Effector memory CD4-positive, alpha-beta T cell (primary cell): ENCODE measurements at regions not wholly inside any gene's neighbourhood (a gene's known extent, or its start where the extent isn't known, plus 50 kb on each side); places are given as distances from the start of the nearest gene placed in this dataset.

Source experiments
- DNase-seq, 3 donors: peaks; one replicate each; pipeline ENCODE4 v3.0.0-alpha.2; 2020
- H3K27ac ChIP-seq: 2 replicates; pipeline ENCODE4 v1.7.0; 2013; ENCODE audit warnings: mild to moderate bottlenecking, low read length, moderate library complexity; ENCODE audit not compliant: insufficient read depth, poor library complexity, severe bottlenecking
- H3K27me3 ChIP-seq: replicated peaks from 2 replicates; pipeline ENCODE4 v1.7.0; 2013; ENCODE audit warnings: mild to moderate bottlenecking, low read length; ENCODE audit not compliant: insufficient read depth, control insufficient read depth, poor library complexity, severe bottlenecking
- H3K36me3 ChIP-seq: 2 replicates; pipeline ENCODE4 v1.7.0; 2013; ENCODE audit warnings: mild to moderate bottlenecking, low read length, moderate library complexity; ENCODE audit not compliant: control insufficient read depth, insufficient read depth
- H3K4me1 ChIP-seq: 2 replicates; pipeline ENCODE4 v1.7.0; 2013; ENCODE audit warnings: low read length, mild to moderate bottlenecking; ENCODE audit not compliant: control insufficient read depth, insufficient read depth, poor library complexity, severe bottlenecking
- H3K4me3 ChIP-seq: 2 replicates; pipeline ENCODE4 v1.7.0; 2013; ENCODE audit warnings: low read length, low read depth, mild to moderate bottlenecking; ENCODE audit not compliant: insufficient read depth, poor library complexity, severe bottlenecking
- H3K9me3 ChIP-seq: 2 replicates; pipeline ENCODE4 v1.7.0; 2013; ENCODE audit warnings: mild to moderate bottlenecking, low read length, moderate library complexity; ENCODE audit not compliant: control insufficient read depth

GRCh38 chr4:180937083-180937482 lies 1306.1 kb upstream of the TENM3 start:
- Histone ChIP-seq H3K4me3 (no peak overlapping the region), H3K9me3 (no peaks in the 10 kb centered on the region), H3K4me1 (no peaks in the 10 kb centered on the region), H3K36me3 (no peaks in the 10 kb centered on the region), H3K27me3 (no peaks in the 10 kb centered on the region), H3K27ac (no peak overlapping the region)
- DNase-seq, result no peak

DNA sequence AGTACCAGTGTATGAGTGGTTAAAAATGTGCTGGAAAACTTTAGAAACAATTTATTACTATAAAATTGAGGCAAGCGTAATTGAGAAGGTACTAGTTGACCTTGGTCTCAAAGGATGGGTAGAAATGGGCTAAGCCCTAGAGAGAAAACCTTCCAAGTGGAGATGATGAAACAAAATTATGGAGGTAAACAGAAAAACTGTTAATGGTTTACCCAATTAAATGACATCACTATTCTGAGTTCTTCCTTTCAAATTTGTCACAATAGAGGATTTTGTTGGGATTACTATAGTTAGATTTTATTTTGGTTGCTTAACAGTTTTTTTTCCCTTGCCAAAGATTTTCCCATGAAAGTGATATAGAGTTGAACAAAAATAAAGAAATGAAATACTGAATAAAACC lies 1302.5 kb upstream of the TENM3 start:
- Histone ChIP-seq H3K4me1 (no peaks in the 10 kb centered on the region), H3K27ac (no peak overlapping the region), H3K9me3 (no peaks in the 10 kb centered on the region), H3K36me3 (no peaks in the 10 kb centered on the region), H3K4me3 (no peak overlapping the region), H3K27me3 (no peaks in the 10 kb centered on the region)
- DNase-seq, result no peak

GRCh38 chr4:180942367-180942916 lies 1300.8 kb upstream of the TENM3 start:
- no peaks in the 10 kb centered on the region for H3K9me3 ChIP-seq
- DNase-seq, result no peak
- H3K4me1 ChIP-seq, result no peaks in the 10 kb centered on the region
- H3K27ac ChIP-seq, result no peak overlapping the region
- no peaks in the 10 kb centered on the region for H3K36me3 ChIP-seq
- H3K27me3 ChIP-seq, result no peaks in the 10 kb centered on the region
- H3K4me3 ChIP-seq, result no peak overlapping the region

DNA sequence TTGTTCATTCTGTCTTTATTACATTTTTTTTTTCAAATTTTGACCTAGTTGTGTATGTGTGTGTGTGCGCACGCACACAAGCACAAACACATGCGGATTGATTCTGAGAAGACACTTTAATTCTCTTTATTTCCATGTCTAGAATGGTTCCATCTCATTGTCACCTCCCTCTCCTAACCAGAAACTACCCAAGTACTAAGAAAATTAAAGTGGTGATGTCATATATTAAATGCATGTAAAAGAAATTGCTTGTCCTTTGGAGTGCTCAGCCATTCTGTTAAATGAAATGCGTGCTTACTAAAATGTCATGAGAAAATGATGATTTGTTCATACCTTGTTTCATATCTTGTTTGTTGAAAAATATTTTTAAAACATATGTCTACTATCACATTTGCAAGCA lies 1297.0 kb upstream of the TENM3 start:
- Histone ChIP-seq H3K27ac (no peak overlapping the region), H3K4me3 (no peak overlapping the region), H3K27me3 (no peaks in the 10 kb centered on the region), H3K9me3 (no peaks in the 10 kb centered on the region), H3K36me3 (no peaks in the 10 kb centered on the region), H3K4me1 (no peaks in the 10 kb centered on the region)
- no peak for DNase-seq

DNA sequence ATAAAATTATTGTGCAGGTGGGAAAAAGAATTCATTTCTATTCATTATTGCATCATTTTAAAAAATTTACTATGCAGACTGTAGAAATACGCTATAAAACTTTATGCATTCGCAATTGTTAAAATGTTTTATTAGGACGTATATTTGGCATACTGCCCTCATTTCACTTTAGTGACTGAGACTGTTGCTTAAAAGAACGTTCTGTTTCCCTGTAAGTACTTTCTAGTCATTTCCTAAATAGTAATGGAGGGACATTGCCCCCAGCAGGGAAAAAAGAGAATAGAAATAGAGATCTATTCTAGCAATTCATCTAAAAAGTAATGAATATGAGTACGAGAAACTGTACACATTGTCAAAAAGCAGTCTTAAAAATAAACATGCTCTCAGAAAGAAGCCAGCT lies 1295.8 kb upstream of the TENM3 start:
- DNase-seq, result no peak
- H3K27me3 ChIP-seq, result no peaks in the 10 kb centered on the region
- H3K4me3 ChIP-seq, result no peak overlapping the region
- H3K9me3 ChIP-seq, result no peaks in the 10 kb centered on the region
- H3K27ac ChIP-seq, result no peak overlapping the region
- no peaks in the 10 kb centered on the region for H3K4me1 ChIP-seq
- H3K36me3 ChIP-seq, result no peaks in the 10 kb centered on the region

GRCh38 chr4:180949424-180950213 lies 1293.6 kb upstream of the TENM3 start:
- Histone ChIP-seq H3K4me3 (no peak overlapping the region), H3K36me3 (no peaks in the 10 kb centered on the region), H3K27me3 (no peaks in the 10 kb centered on the region), H3K27ac (no peak overlapping the region), H3K9me3 (no peaks in the 10 kb centered on the region), H3K4me1 (no peaks in the 10 kb centered on the region)
- no peak for DNase-seq

GRCh38 chr4:180950377-180950776 lies 1292.8 kb upstream of the TENM3 start:
- Histone ChIP-seq H3K27me3 (no peaks in the 10 kb centered on the region), H3K4me3 (no peak overlapping the region), H3K4me1 (no peaks in the 10 kb centered on the region), H3K9me3 (no peaks in the 10 kb centered on the region), H3K36me3 (no peaks in the 10 kb centered on the region), H3K27ac (no peak overlapping the region)
- no peak for DNase-seq

GRCh38 chr4:180951312-180951711 lies 1291.9 kb upstream of the TENM3 start:
- no peaks in the 10 kb centered on the region for H3K27me3 ChIP-seq
- H3K4me1 ChIP-seq, result no peaks in the 10 kb centered on the region
- no peak overlapping the region for H3K27ac ChIP-seq
- H3K4me3 ChIP-seq, result no peak overlapping the region
- DNase-seq, result no peak
- H3K36me3 ChIP-seq, result no peaks in the 10 kb centered on the region
- H3K9me3 ChIP-seq, result no peaks in the 10 kb centered on the region

DNA sequence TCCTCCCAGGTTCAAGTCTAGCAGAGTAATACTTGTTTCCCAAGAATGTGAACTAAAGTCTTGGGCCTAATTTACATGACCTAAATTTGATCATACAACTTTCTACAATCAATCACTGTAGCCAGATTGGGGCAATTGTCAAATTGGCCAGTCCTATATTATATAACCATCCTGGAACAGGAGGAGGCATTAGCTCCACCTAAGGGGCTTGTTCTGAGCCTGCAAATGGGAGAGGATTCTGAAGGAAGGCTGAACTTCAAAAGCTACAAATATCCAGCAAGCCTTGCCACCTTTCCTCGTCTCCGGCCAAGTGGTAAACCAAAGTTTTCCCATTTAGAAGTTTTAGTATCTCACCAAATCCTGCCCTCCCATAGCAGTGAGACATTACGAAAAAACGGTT lies 1289.6 kb upstream of the TENM3 start:
- no peak for DNase-seq

DNA sequence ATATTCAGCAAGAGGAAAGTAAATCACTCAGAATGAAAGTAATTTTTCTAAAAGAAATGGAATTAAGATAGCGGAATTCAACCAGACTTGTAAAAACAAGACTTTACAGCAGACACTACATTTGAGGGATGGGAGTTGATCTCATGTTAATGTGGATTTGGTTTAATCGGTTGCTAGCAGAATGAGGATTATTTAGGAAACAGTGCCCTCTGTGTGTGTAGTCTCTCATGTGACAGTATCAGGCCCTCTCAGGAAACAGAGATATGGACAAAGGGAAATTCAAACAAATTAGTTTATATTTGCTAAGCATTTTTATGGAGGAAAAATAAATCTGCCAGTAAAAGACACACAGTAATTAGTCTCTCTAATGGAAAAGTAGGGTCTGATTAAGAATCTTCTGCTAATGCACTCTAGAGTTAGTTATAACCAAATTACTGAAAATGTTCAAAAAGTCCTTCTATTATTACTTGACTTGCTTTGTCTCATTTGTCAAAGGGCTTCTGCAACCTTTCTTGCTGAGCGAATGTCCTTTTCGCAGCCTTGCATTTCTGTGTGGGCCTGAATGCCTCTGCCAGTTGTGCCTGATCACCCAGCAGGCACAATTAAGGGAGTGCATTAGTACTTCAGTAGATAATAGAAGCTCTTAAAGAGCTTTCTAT lies 1282.3 kb upstream of the TENM3 start:
- Histone ChIP-seq H3K36me3 (no peaks in the 10 kb centered on the region), H3K4me1 (no peaks in the 10 kb centered on the region), H3K27me3 (no peaks in the 10 kb centered on the region), H3K27ac (no peak overlapping the region), H3K4me3 (no peak overlapping the region), H3K9me3 (no peaks in the 10 kb centered on the region)
- no peak for DNase-seq

More for the DNA sequence above, 1289.6 kb upstream of the TENM3 start:
- no peaks in the 10 kb centered on the region for H3K9me3 ChIP-seq
- H3K27me3 ChIP-seq, result no peaks in the 10 kb centered on the region
- no peak overlapping the region for H3K27ac ChIP-seq
- H3K36me3 ChIP-seq, result no peaks in the 10 kb centered on the region
- no peaks in the 10 kb centered on the region for H3K4me1 ChIP-seq
- H3K4me3 ChIP-seq, result no peak overlapping the region
